CD14-positive monocyte (primary cell): ENCODE measurements at regions not wholly inside any gene's neighbourhood (a gene's known extent, or its start where the extent isn't known, plus 50 kb on each side); places are given as distances from the start of the nearest gene placed in this dataset.

Experiments
- DNase-seq, 3 donors: peaks; one replicate each; pipeline ENCODE4 v3.0.0-alpha.2; 2011 to 2022
- H2AFZ ChIP-seq: 2 replicates; pipeline ENCODE4 v1.6.0; 2012; ENCODE audit warnings: mild to moderate bottlenecking, low read depth, low read length, inconsistent platforms; ENCODE audit not compliant: insufficient read depth, poor library complexity, severe bottlenecking
- H3K27ac ChIP-seq, 2 donors: 1 replicate in 1 of 2; 2 replicates in 1 of 2; pipeline ENCODE4 v1.5.1; 2012 to 2013; ENCODE audit warnings: low read length in 2 of 2, control low read depth in 1 of 2, inconsistent platforms in 1 of 2, low read depth in 1 of 2, mild to moderate bottlenecking in 1 of 2
- H3K27me3 ChIP-seq, 2 donors: one replicate each; pipeline versions ENCODE4 v1.6.0 to v1.6.1; 2011 to 2013; ENCODE audit warnings: low read length in 2 of 2; ENCODE audit not compliant: control insufficient read depth in 2 of 2, insufficient read depth in 2 of 2
- H3K36me3 ChIP-seq, 2 donors: replicated peaks in 1 of 2; 1 replicate in 1 of 2; 2 replicates in 1 of 2; pipeline versions ENCODE4 v1.5.1 to v1.6.1; 2012 to 2013; ENCODE audit warnings: low read length in 2 of 2, control low read depth in 1 of 2, inconsistent platforms in 1 of 2, mild to moderate bottlenecking in 1 of 2; ENCODE audit not compliant: insufficient read depth in 2 of 2, control insufficient read depth in 1 of 2
- H3K4me1 ChIP-seq, 2 donors: 1 replicate in 1 of 2; 2 replicates in 1 of 2; pipeline versions ENCODE4 v1.5.1 to v1.6.1; 2012 to 2013; ENCODE audit warnings: low read length in 2 of 2, control low read depth in 1 of 2, inconsistent platforms in 1 of 2, mild to moderate bottlenecking in 1 of 2, moderate library complexity in 1 of 2; ENCODE audit not compliant: insufficient read depth in 2 of 2, control insufficient read depth in 1 of 2
- H3K4me2 ChIP-seq: replicated peaks from 2 replicates; pipeline ENCODE3; 2012; ENCODE audit warnings: low read length, moderate library complexity, mild to moderate bottlenecking; ENCODE audit not compliant: poor library complexity, severe bottlenecking; ENCODE audit errors: extremely low read depth
- H3K4me3 ChIP-seq, 3 experiments: fragments of 200-600 bp in 1 of 3; sonication (generic) in 1 of 3; replicated peaks in 1 of 3; 1 replicate in 2 of 3; 2 replicates in 1 of 3; pipeline ENCODE4 v1.5.1; 2011 to 2013; ENCODE audit warnings: low read length in 3 of 3, mild to moderate bottlenecking in 3 of 3, control low read depth in 2 of 3, low read depth in 2 of 3, inconsistent platforms in 1 of 3, moderate library complexity in 1 of 3
- H3K79me2 ChIP-seq: 2 replicates; pipeline ENCODE4 v1.6.0; 2012; ENCODE audit warnings: mild to moderate bottlenecking, control low read depth, inconsistent platforms, low read length, moderate library complexity; ENCODE audit not compliant: insufficient read depth
- H3K9ac ChIP-seq: 2 replicates; pipeline ENCODE4 v1.6.0; 2017; ENCODE audit warnings: low read length, mild to moderate bottlenecking; ENCODE audit not compliant: insufficient read depth, poor library complexity, severe bottlenecking
- H3K9me3 ChIP-seq, 2 donors: replicated peaks in 1 of 2; 1 replicate in 1 of 2; 2 replicates in 1 of 2; pipeline versions ENCODE4 v1.5.1 to v1.6.1; 2012 to 2013; ENCODE audit warnings: low read length in 2 of 2, control low read depth in 1 of 2; ENCODE audit not compliant: control insufficient read depth in 1 of 2, insufficient read depth in 1 of 2
- H4K20me1 ChIP-seq: 2 replicates; pipeline ENCODE4 v1.6.0; 2012; ENCODE audit warnings: mild to moderate bottlenecking, low read length, control low read depth, moderate library complexity; ENCODE audit not compliant: insufficient read depth
- H3K27ac Mint-ChIP-seq, 7 donors: one replicate each; pipeline ENCODE4 v1.8.0; 2020; ENCODE audit warnings: mild to moderate bottlenecking in 7 of 7, mixed read lengths in 7 of 7, moderate library complexity in 6 of 7, inconsistent platforms in 2 of 7
- H3K27me3 Mint-ChIP-seq, 3 donors: one replicate each; pipeline ENCODE4 v1.8.0; 2021 to 2022; ENCODE audit warnings: low read depth in 3 of 3, mild to moderate bottlenecking in 3 of 3, mixed read lengths in 3 of 3, moderate library complexity in 3 of 3, inconsistent platforms in 1 of 3
- H3K36me3 Mint-ChIP-seq, 2 donors: one replicate each; pipeline ENCODE4 v1.8.0; 2020; ENCODE audit warnings: mixed read lengths in 2 of 2, inconsistent platforms in 1 of 2, mild to moderate bottlenecking in 1 of 2
- H3K4me1 Mint-ChIP-seq: one replicate; pipeline ENCODE4 v1.8.0; 2020; ENCODE audit warnings: mild to moderate bottlenecking, mixed read lengths
- H3K4me3 Mint-ChIP-seq, 2 donors: one replicate each; pipeline ENCODE4 v1.8.0; 2020; ENCODE audit warnings: mild to moderate bottlenecking in 2 of 2, mixed read lengths in 2 of 2, moderate library complexity in 1 of 2
- H3K9me3 Mint-ChIP-seq, 7 donors: one replicate each; pipeline ENCODE4 v1.8.0; 2020 to 2022; ENCODE audit warnings: mixed read lengths in 7 of 7, mild to moderate bottlenecking in 6 of 7, moderate library complexity in 6 of 7, inconsistent platforms in 2 of 7
- CTCF ChIP-seq: fragments of 200-600 bp; IDR thresholded peaks from one replicate; pipeline ENCODE4 v1.8.0; 2022; ENCODE audit warnings: antibody characterized with exemption, mild to moderate bottlenecking
- WGBS: methylation state at CpG from one replicate; pipeline ENCODE4 v1.1.5; 2013; ENCODE audit warnings: missing lambda C conversion rate; ENCODE audit not compliant: insufficient coverage; 5-methylcytosine and 5-hydroxymethylcytosine counted together
- intact Hi-C, 2 donors: fragments of 100-400 bp; cut with micrococcal nuclease; formaldehyde crosslinking; loops; one replicate each; pipeline versions ENCODE4 v1.15.0 to v1.15.1; 2023

DNA sequence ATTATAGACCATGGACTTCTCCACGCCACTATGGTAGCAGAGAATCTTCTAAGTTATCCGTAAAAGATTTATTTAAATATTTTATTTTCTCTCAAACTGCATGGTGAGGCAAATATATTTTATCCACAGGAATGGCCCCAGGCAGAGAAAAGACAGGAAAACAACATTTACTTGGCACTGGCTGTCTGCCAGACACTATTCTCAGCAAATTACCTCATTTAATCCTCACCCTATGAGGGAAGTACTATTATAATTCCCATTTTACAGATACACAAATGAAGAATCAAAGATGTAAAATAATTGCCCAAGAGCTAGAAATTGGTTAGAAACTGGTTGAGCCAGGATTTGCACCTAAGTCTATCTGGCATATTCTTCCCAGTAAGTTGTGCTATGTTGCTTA lies 361.4 kb upstream of the IL12A start:
- Mint-ChIP-seq H3K4me3 (no peak overlapping the region), H3K9me3 (peaks cover 0 to 3% (median 0%) of the 10 kb centered on the region in 7 donors), H3K4me1 (no peaks in the 10 kb centered on the region), H3K27ac (no peak overlapping the region), H3K27me3 (peaks cover 1 to 3% (median 3%) of the 10 kb centered on the region in 3 donors), H3K36me3 (no peaks in the 10 kb centered on the region)
- Histone ChIP-seq H3K4me2 (no peak overlapping the region), H3K27me3 (no peaks in the 10 kb centered on the region), H3K9me3 (no peaks in the 10 kb centered on the region), H3K36me3 (no peaks in the 10 kb centered on the region), H3K9ac (no peak overlapping the region), H3K4me1 (no peaks in the 10 kb centered on the region), H4K20me1 (no peaks in the 10 kb centered on the region), H3K27ac (no peak overlapping the region), H3K79me2 (no peaks in the 10 kb centered on the region), H3K4me3 (no peak overlapping the region), H2AFZ (no peak overlapping the region)
- no CpG with 5 or more reads among the region's 2 CpGs for WGBS
- TF ChIP-seq CTCF = no peak
- intact Hi-C loops = no loop called here
- DNase-seq = no peak

DNA sequence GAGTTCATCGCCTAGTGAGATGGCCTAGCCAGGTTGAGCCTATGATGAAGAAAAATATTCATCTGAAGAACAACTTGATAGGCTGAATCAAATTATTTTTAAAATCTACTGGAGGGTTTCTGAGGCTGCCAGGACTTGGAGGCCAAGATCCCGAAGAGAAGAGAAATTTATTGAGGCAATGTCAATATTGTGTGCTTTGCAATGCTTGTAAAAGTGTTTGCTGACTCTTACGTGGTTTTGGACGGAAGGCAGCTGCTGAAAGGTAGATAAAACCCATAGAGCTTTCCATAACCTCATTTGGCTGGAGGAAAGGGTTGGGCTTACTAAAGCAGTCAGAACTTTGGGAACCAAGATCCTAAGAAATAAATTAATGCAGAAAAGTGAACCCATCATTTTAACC lies 361.0 kb upstream of the IL12A start:
- Mint-ChIP-seq H3K4me1 (no peaks in the 10 kb centered on the region), H3K9me3 (peaks cover 0 to 3% (median 0%) of the 10 kb centered on the region in 7 donors), H3K27me3 (peaks cover 1 to 3% (median 3%) of the 10 kb centered on the region in 3 donors), H3K36me3 (no peaks in the 10 kb centered on the region), H3K4me3 (no peak overlapping the region), H3K27ac (no peak overlapping the region)
- Histone ChIP-seq H3K9me3 (no peaks in the 10 kb centered on the region), H3K79me2 (no peaks in the 10 kb centered on the region), H3K27ac (no peak overlapping the region), H3K9ac (no peak overlapping the region), H2AFZ (no peak overlapping the region), H3K36me3 (no peaks in the 10 kb centered on the region), H4K20me1 (no peaks in the 10 kb centered on the region), H3K4me2 (no peak overlapping the region), H3K4me1 (no peaks in the 10 kb centered on the region), H3K27me3 (no peaks in the 10 kb centered on the region), H3K4me3 (no peak overlapping the region)
- no peak for DNase-seq
- TF ChIP-seq CTCF = no peak
- 67% methylated on average over 1 of the region's 4 CpGs for WGBS
- intact Hi-C loops = no loop called here
